KMS-11 (cell line): ENCODE measurements at regions not wholly inside any gene's neighbourhood (a gene's known extent, or its start where the extent isn't known, plus 50 kb on each side); places are given as distances from the start of the nearest gene placed in this dataset.

ENCODE experiments used
- H2AFZ ChIP-seq: fragments of 200-600 bp; sonication (generic); 2 replicates; pipeline ENCODE4 v1.6.1; 2016; ENCODE audit warnings: antibody characterized with exemption, mixed run types, low read depth
- H3K27ac ChIP-seq: fragments of 200-600 bp; sonication (generic); 2 replicates; pipeline ENCODE4 v1.6.1; 2016; ENCODE audit warnings: mild to moderate bottlenecking, mixed run types
- H3K27me3 ChIP-seq: fragments of 200-600 bp; sonication (generic); 2 replicates; pipeline ENCODE4 v1.6.1; 2017; ENCODE audit warnings: mild to moderate bottlenecking, low read depth, mixed run types, moderate library complexity; ENCODE audit not compliant: insufficient read depth
- H3K36me3 ChIP-seq: fragments of 200-600 bp; sonication (generic); 2 replicates; pipeline ENCODE4 v1.6.1; 2017; ENCODE audit warnings: mild to moderate bottlenecking, mixed run types; ENCODE audit not compliant: insufficient read depth
- H3K4me1 ChIP-seq: fragments of 200-600 bp; sonication (generic); 2 replicates; pipeline ENCODE4 v1.6.1; 2016; ENCODE audit warnings: mild to moderate bottlenecking, low read depth, mixed run types; ENCODE audit not compliant: poor library complexity, severe bottlenecking
- H3K4me2 ChIP-seq: fragments of 200-600 bp; sonication (generic); 2 replicates; pipeline ENCODE4 v1.7.0; 2016; ENCODE audit warnings: mild to moderate bottlenecking, mixed run types
- H3K4me3 ChIP-seq: fragments of 200-600 bp; sonication (generic); IDR thresholded peaks from 2 replicates; pipeline ENCODE4 v1.6.1; 2017; ENCODE audit warnings: low read depth, low read length, mixed read lengths; ENCODE audit not compliant: insufficient read depth
- H3K79me2 ChIP-seq: fragments of 200-600 bp; sonication (generic); 2 replicates; pipeline ENCODE4 v1.6.1; 2016; ENCODE audit warnings: low read depth, mixed run types; ENCODE audit not compliant: insufficient read depth
- H3K9ac ChIP-seq: fragments of 200-600 bp; sonication (generic); 2 replicates; pipeline ENCODE4 v1.6.1; 2016; ENCODE audit warnings: mild to moderate bottlenecking, mixed run types
- H4K20me1 ChIP-seq: fragments of 200-600 bp; sonication (generic); 2 replicates; pipeline ENCODE4 v1.6.1; 2016; ENCODE audit warnings: mild to moderate bottlenecking, mixed run types; ENCODE audit not compliant: insufficient read depth
- CTCF ChIP-seq: fragments of 200-600 bp; sonication (generic); conservative IDR thresholded peaks from 2 replicates; pipeline ENCODE4 v1.6.1; 2017; ENCODE audit warnings: low read depth, mild to moderate bottlenecking, antibody characterized with exemption, low read length, moderate library complexity, mixed read lengths

- H4K20me1 ChIP-seq: no peaks in the 10 kb centered on the region
- H3K4me3 ChIP-seq: no peak overlapping the region
- no peaks in the 10 kb centered on the region for H3K36me3 ChIP-seq
- H3K27ac ChIP-seq: no peak overlapping the region
- no peak overlapping the region for H2AFZ ChIP-seq
- no peaks in the 10 kb centered on the region for H3K4me1 ChIP-seq
- H3K27me3 ChIP-seq: no peaks in the 10 kb centered on the region
- no peak for TF ChIP-seq CTCF
- H3K4me2 ChIP-seq: no peak overlapping the region
- no peaks in the 10 kb centered on the region for H3K79me2 ChIP-seq
- H3K9ac ChIP-seq: no peak overlapping the region
These were observed 128.3 kb downstream of the TXNL1 start for GRCh38 chr18:56510108-56510507.

- H3K4me2 ChIP-seq: no peak overlapping the region
- H3K4me1 ChIP-seq: no peaks in the 10 kb centered on the region
- no peak for TF ChIP-seq CTCF
- H3K27me3 ChIP-seq: no peaks in the 10 kb centered on the region
- no peak overlapping the region for H3K27ac ChIP-seq
- no peak overlapping the region for H3K9ac ChIP-seq
- H2AFZ ChIP-seq: no peak overlapping the region
- H3K4me3 ChIP-seq: no peak overlapping the region
- no peaks in the 10 kb centered on the region for H4K20me1 ChIP-seq
- no peaks in the 10 kb centered on the region for H3K79me2 ChIP-seq
- no peaks in the 10 kb centered on the region for H3K36me3 ChIP-seq
These were observed 128.7 kb downstream of the TXNL1 start for GRCh38 chr18:56509656-56510055.

GRCh38 chr18:56508370-56509036 lies 129.9 kb downstream of the TXNL1 start:
- no peak overlapping the region for H3K4me3 ChIP-seq
- no peak overlapping the region for H3K4me2 ChIP-seq
- no peak for TF ChIP-seq CTCF
- no peaks in the 10 kb centered on the region for H3K36me3 ChIP-seq
- H3K27me3 ChIP-seq: no peaks in the 10 kb centered on the region
- H3K9ac ChIP-seq: no peak overlapping the region
- no peak overlapping the region for H3K27ac ChIP-seq
- no peak overlapping the region for H2AFZ ChIP-seq
- no peaks in the 10 kb centered on the region for H4K20me1 ChIP-seq
- H3K79me2 ChIP-seq: no peaks in the 10 kb centered on the region
- H3K4me1 ChIP-seq: no peaks in the 10 kb centered on the region

GRCh38 chr18:56505971-56506370 lies 132.4 kb downstream of the TXNL1 start:
- no peaks in the 10 kb centered on the region for H3K4me1 ChIP-seq
- H3K27ac ChIP-seq: no peak overlapping the region
- no peak overlapping the region for H3K4me2 ChIP-seq
- H3K4me3 ChIP-seq: no peak overlapping the region
- H3K79me2 ChIP-seq: no peaks in the 10 kb centered on the region
- H3K27me3 ChIP-seq: no peaks in the 10 kb centered on the region
- no peak for TF ChIP-seq CTCF
- H2AFZ ChIP-seq: no peak overlapping the region
- H4K20me1 ChIP-seq: no peaks in the 10 kb centered on the region
- H3K36me3 ChIP-seq: no peaks in the 10 kb centered on the region
- no peak overlapping the region for H3K9ac ChIP-seq
